HG02763 (cell line): ENCODE measurements at regions not wholly inside any gene's neighbourhood (a gene's known extent, or its start where the extent isn't known, plus 50 kb on each side); places are given as distances from the start of the nearest gene placed in this dataset.

ENCODE experiments used
- ATAC-seq: cut with Tn5 transposase; IDR thresholded peaks from one replicate; pipeline ENCODE4 v1.9.1; 2021; ENCODE audit warnings: mild to moderate bottlenecking, moderate library complexity; ENCODE audit not compliant: unreplicated experiment

DNA sequence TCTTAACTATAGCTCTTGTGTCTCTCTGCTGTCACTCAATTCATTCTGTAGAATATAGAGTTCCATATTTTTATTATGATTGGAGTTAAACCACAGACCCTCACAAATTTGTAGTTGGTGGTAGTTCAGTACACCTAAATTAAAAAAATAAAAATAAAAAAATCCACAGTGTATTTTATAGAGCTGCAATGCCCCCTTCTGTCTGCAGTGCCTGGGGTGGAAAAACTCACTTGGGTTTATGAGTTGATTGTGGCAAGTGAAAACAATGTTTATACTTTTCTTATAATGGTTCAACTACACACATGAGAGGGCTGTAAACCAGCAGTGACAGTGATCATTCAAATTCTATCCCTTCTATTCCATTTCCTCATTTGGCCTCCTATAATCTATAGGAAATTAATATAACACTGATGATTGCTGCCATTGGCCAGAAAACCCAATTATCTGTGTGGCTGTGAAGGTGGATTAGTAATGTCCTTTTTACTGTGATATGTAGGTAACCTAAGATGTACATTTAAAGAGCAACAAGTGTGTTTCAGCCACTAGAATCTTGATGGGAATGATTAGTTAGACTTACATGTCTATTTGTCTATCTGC lies 166.9 kb upstream of the LRIG3 start:
- ATAC-seq = no peak

- no peak for ATAC-seq
These were observed 165.8 kb upstream of the LRIG3 start for GRCh38 chr12:59086126-59086525.

GRCh38 chr12:59085690-59086089 lies 165.4 kb upstream of the LRIG3 start:
- ATAC-seq = no peak

GRCh38 chr12:59084511-59085375 lies 164.4 kb upstream of the LRIG3 start:
- ATAC-seq = no peak

- no peak for ATAC-seq
These were observed 162.6 kb upstream of the LRIG3 start for GRCh38 chr12:59082952-59083351.

GRCh38 chr12:59080101-59080500 lies 159.8 kb upstream of the LRIG3 start:
- ATAC-seq = no peak

DNA sequence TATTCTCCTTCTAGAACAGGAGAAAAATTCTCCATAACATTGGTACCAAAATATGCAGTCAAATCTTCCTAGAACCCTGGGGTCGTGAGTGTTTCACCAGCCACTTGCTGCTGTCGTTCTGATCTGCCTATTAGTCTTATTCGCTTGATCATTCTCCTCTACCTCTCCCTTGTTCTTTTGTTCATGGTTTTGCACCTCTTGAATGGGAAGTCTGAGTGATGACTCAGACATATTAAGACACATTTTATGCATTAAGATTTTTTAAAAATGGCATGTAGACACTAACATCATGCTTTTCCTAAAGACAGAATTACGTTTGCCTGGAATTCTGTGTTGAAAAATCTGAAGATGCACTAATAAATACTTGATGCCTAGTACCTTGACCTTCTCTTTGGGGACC lies 159.2 kb upstream of the LRIG3 start:
- ATAC-seq = no peak

DNA sequence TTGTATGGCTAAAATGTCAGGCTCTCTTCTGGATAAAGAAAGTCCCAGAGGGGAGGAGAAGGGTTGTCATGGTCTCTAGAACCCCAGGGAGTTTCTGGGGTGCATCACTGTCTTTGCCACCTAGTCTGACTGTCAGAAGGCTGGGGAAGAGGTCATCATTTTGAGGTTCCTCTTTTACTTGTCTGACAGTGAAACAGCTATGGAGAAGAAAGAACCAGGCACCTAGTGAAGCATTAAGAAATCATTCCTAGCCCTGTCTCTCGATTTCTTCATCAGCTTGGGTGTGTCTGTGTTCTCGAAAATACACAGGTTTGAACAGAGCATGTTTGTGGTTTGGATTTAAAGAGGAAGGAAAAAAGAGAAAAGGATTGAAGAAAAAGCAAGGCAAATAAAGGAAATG lies 158.7 kb upstream of the LRIG3 start:
- no peak for ATAC-seq

GRCh38 chr12:59077575-59078426 lies 157.5 kb upstream of the LRIG3 start:
- no peak for ATAC-seq

DNA sequence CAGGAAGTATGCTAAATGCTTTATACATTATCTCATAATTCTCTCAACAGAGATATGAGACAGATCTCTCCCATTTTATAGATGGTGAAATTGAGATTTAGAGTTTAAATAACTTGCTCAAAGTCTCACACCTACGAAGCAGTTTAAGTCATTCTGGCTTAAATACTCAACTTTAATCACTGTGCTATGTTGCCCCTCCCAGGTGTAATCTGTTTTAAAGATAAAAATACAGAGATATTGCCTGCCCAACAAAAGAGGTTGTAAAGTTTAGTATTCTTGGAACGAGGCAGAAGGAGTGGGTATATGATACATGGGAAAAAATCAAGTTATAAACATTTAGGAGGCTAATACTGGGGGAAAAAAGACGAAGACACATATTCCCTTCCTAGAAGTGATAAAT lies 156.8 kb upstream of the LRIG3 start:
- ATAC-seq = no peak

GRCh38 chr12:59076622-59077021 lies 156.3 kb upstream of the LRIG3 start:
- no peak for ATAC-seq

- no peak for ATAC-seq
These were observed 155.7 kb upstream of the LRIG3 start for GRCh38 chr12:59075968-59076490.

GRCh38 chr12:59075141-59075540 lies 154.8 kb upstream of the LRIG3 start:
- ATAC-seq = no peak

DNA sequence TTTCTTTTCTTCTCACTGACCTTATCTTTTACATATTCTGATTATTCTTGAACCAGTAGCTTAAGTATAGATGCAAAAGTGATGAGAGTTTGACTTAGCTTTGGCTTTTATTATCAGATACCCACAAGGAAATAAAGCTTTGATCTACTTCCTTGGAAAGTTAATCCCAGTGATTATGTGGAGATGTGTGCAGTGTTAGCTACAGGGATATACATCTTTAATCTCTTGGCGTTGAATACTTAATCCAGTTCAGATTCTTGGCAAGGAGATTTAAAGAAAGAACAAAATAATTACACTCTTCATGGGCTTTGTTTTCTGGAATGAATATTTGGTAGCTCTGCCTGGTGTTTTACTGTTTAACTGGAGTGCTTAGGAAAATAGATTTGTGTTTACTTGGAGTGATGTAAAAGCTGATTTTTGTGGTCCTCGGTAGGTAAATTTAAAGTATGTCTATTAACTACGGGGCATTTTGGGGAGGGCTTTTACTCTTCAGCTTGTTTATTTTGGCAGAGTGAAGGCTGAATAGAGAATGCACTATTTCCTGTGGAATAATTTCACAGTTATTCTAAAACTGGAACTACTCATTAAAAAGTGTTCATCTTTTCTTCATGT lies 150.1 kb upstream of the LRIG3 start:
- no peak for ATAC-seq

- ATAC-seq = no peak
These were observed 149.2 kb upstream of the LRIG3 start for GRCh38 chr12:59069516-59069915.

- ATAC-seq = no peak
These were observed 148.1 kb upstream of the LRIG3 start for GRCh38 chr12:59068436-59068835.

DNA sequence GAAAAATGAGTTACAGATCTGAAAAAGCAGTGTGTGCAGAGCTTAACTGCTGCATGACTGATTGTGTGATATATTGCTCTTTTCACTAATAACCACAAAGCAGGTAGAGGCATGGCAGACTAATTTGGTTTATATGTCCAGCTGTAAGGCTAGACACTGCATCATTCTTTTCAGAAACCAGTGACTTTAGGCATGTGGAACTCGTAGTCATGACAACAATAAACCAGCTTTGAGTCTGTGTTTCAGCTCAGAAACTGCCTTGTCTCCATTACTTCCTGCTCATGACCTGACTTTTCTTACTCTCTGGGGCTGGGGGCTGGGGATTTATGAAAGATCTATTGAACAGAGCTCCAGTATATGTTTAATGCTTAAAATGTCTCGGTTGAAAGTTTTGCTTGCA lies 146.8 kb upstream of the LRIG3 start:
- ATAC-seq = no peak

DNA sequence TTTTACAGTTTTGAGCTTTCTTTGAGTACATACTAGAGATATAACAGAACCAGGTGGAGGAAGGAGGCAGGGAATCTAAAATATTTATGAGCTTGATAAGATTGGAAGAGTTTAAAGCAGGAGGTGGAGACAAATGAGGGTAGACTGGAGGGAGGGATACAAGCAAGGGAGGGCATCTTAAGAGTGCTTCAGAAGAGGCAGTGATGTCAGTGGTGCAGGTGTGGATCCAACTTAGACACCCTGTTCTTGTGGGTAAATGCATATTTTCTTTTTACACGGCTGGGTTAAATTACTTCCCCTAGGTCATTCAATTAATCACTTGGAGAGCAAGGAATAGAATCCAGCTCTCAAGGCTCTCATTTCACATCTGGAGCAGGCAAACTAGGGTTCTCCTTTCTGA lies 146.1 kb upstream of the LRIG3 start:
- ATAC-seq = no peak

DNA sequence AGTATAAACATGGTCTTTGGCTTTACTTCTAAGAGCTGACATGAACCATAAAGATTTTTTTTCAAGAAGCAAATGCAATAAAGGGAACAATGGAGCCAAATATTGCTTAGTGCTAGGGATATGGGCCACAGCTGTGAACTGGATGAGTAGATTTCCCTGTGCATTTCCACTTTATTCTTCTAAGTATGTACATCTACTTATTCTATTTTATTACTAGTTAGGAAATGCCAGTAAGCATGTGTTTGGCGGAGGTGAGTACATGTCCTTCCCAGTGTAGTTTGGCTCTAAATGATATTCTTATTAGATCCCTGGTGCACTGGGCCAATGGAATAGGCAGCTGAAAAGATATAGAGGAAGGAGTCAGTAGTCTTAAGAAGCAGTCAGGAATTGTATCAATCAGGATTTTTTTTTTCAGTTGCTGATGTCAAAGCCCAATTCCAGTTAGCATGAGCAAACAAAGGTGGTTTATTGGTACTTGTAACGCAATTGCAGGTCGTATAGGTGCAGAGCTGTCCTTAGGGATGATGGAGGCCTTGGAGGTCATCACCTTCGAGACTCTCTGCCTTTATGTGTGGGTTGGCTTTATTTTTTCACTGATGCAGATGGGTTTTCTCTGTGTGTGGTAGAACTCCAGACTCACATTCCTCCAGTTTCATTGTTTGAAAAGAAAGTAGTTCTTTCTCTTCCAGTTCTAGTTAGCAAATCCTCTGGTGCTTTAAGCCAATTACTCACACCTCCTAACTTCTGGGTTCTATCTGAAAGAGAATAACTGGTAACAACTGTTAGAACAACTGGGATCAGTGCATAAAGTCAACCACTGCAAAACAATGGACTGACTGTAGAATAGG lies 139.0 kb upstream of the LRIG3 start:
- ATAC-seq = no peak

GRCh38 chr12:59056966-59057365 lies 136.7 kb upstream of the LRIG3 start:
- no peak for ATAC-seq
